NT2/D1 (cell line): ENCODE measurements at regions not wholly inside any gene's neighbourhood (a gene's known extent, or its start where the extent isn't known, plus 50 kb on each side); places are given as distances from the start of the nearest gene placed in this dataset.

ENCODE experiments used
- YY1 ChIP-seq: IDR thresholded peaks from 2 replicates; pipeline ENCODE4 v1.6.1; 2011; ENCODE audit not compliant: insufficient read length, insufficient read depth
- ZNF274 ChIP-seq: IDR thresholded peaks from 2 replicates; pipeline ENCODE4 v1.6.1; 2011; ENCODE audit warnings: mild to moderate bottlenecking, low read depth, low read length

DNA sequence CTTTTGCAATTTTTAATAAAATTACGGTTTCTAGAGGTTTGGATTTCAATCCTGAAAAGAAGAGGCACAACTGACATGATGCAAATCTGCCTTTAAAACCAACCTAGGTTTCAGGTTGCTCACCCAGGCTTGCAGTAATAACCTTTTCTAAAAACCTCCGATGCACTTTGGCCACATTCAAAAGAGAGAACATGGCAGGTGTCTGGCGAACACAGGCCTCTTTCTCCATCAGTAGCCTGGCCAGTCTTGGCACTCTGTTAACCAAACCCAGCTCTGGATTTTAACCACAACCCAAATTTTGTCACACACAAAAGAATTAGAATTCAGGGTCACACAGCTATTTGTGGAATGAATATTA lies 55.8 kb upstream of the MAFB start:
- TF ChIP-seq YY1 (no peak), ZNF274 (no peak)
